Neuronal stem cell (in vitro differentiated cells): ENCODE measurements at regions not wholly inside any gene's neighbourhood (a gene's known extent, or its start where the extent isn't known, plus 50 kb on each side); places are given as distances from the start of the nearest gene placed in this dataset.

ENCODE experiments used
- DNase-seq: peaks from one replicate; pipeline ENCODE4 v3.0.0-alpha.2; 2013; ENCODE audit warnings: low spot score
- H2AFZ ChIP-seq: one replicate; pipeline ENCODE4 v1.6.1; 2013; ENCODE audit warnings: mild to moderate bottlenecking, low read length, inconsistent platforms
- H2AK5ac ChIP-seq: 2 replicates; pipeline ENCODE4 v1.6.1; 2013; ENCODE audit warnings: low read depth, mild to moderate bottlenecking, inconsistent platforms, low read length, moderate library complexity, mixed read lengths
- H2BK120ac ChIP-seq: 2 replicates; pipeline ENCODE4 v1.6.1; 2013; ENCODE audit warnings: low read depth, mild to moderate bottlenecking, inconsistent platforms, low read length, moderate library complexity, mixed read lengths
- H2BK12ac ChIP-seq: one replicate; pipeline ENCODE4 v1.6.1; 2013; ENCODE audit warnings: low read length, inconsistent platforms
- H2BK15ac ChIP-seq: 2 replicates; pipeline ENCODE4 v1.6.1; 2013; ENCODE audit warnings: mild to moderate bottlenecking, low read length, inconsistent platforms, mixed read lengths
- H2BK5ac ChIP-seq: one replicate; pipeline ENCODE4 v1.6.1; 2013; ENCODE audit warnings: inconsistent platforms, mild to moderate bottlenecking, low read length, moderate library complexity
- H3K14ac ChIP-seq: one replicate; pipeline ENCODE4 v1.6.1; 2013; ENCODE audit warnings: low read length, inconsistent platforms
- H3K18ac ChIP-seq: 2 replicates; pipeline ENCODE4 v1.6.1; 2013; ENCODE audit warnings: low read length, inconsistent platforms
- H3K23ac ChIP-seq: 2 replicates; pipeline ENCODE4 v1.6.1; 2013; ENCODE audit warnings: low read depth, mild to moderate bottlenecking, mixed read lengths, low read length, inconsistent platforms; ENCODE audit not compliant: poor library complexity
- H3K27ac ChIP-seq: replicated peaks from 3 replicates; pipeline ENCODE4 v1.5.1; 2013; ENCODE audit warnings: low read length, inconsistent platforms
- H3K27me3 ChIP-seq, 3 experiments: 2 replicates each; pipeline ENCODE4 v1.6.1; 2013; ENCODE audit warnings: low read length in 3 of 3, mild to moderate bottlenecking in 2 of 3, inconsistent platforms in 1 of 3, low read depth in 1 of 3, mixed read lengths in 1 of 3, moderate library complexity in 1 of 3; ENCODE audit not compliant: control insufficient read depth in 3 of 3, insufficient read depth in 3 of 3
- H3K36me3 ChIP-seq, 2 donors: replicated peaks in 1 of 2; 2 replicates each; pipeline ENCODE4 v1.6.1; 2013; ENCODE audit warnings: low read length in 2 of 2; ENCODE audit not compliant: control insufficient read depth in 2 of 2, insufficient read depth in 2 of 2
- H3K4ac ChIP-seq: 2 replicates; pipeline ENCODE4 v1.6.1; 2013; ENCODE audit warnings: inconsistent platforms, mild to moderate bottlenecking, low read length, moderate library complexity
- H3K4me1 ChIP-seq, 2 donors: 1 replicate in 1 of 2; 2 replicates in 1 of 2; pipeline ENCODE4 v1.6.1; 2013; ENCODE audit warnings: low read length in 2 of 2, low read depth in 1 of 2; ENCODE audit not compliant: control insufficient read depth in 2 of 2, insufficient read depth in 1 of 2
- H3K4me2 ChIP-seq: one replicate; pipeline ENCODE4 v1.6.1; 2013; ENCODE audit warnings: mild to moderate bottlenecking, low read length, inconsistent platforms; ENCODE audit not compliant: insufficient read depth, poor library complexity, severe bottlenecking
- H3K4me3 ChIP-seq, 2 donors: 2 replicates each; pipeline ENCODE4 v1.5.1; 2013; ENCODE audit warnings: low read length in 2 of 2, mild to moderate bottlenecking in 2 of 2, inconsistent platforms in 1 of 2, moderate library complexity in 1 of 2
- H3K79me1 ChIP-seq: one replicate; pipeline ENCODE4 v1.6.1; 2013; ENCODE audit warnings: low read depth, mild to moderate bottlenecking, inconsistent platforms, low read length, moderate library complexity
- H3K9ac ChIP-seq: one replicate; pipeline ENCODE4 v1.6.1; 2013; ENCODE audit warnings: mild to moderate bottlenecking, low read depth, low read length, inconsistent platforms; ENCODE audit not compliant: poor library complexity
- H3K9me3 ChIP-seq, 2 donors: replicated peaks in 1 of 2; 2 replicates each; pipeline versions ENCODE3 to v1.6.1; 2013; ENCODE audit warnings: low read length in 2 of 2, mild to moderate bottlenecking in 2 of 2, inconsistent platforms in 1 of 2, low read depth in 1 of 2, mixed read lengths in 1 of 2, moderate library complexity in 1 of 2; ENCODE audit not compliant: control insufficient read depth in 2 of 2, insufficient read depth in 1 of 2
- H4K8ac ChIP-seq: one replicate; pipeline ENCODE4 v1.6.1; 2013; ENCODE audit warnings: low read depth, mild to moderate bottlenecking, inconsistent platforms, low read length, moderate library complexity
- H4K91ac ChIP-seq: one replicate; pipeline ENCODE4 v1.6.1; 2013; ENCODE audit warnings: low read length, low read depth, mild to moderate bottlenecking, inconsistent platforms; ENCODE audit not compliant: poor library complexity
- WGBS, 2 donors: extraction: QIAGEN DNeasy Blood & Tissue Kit; methylation state at CpG; one replicate each; pipeline ENCODE4 v1.1.7; 2013; ENCODE audit warnings: missing lambda C conversion rate in 2 of 2, mixed read lengths in 1 of 2; ENCODE audit not compliant: insufficient read length in 2 of 2, insufficient replicate concordance in 1 of 2; ENCODE audit errors: extremely low coverage in 2 of 2; 5-methylcytosine and 5-hydroxymethylcytosine counted together

- no peak overlapping the region for H2AK5ac ChIP-seq
- H3K4me2 ChIP-seq = no peak overlapping the region
- no peak overlapping the region for H3K14ac ChIP-seq
- H2BK120ac ChIP-seq = no peak overlapping the region
- no peak overlapping the region for H3K27ac ChIP-seq
- H3K18ac ChIP-seq = no peak overlapping the region
- peak overlapping the region; percentile 47 for H2AFZ ChIP-seq
- no peak overlapping the region for H3K4ac ChIP-seq
- no peak for DNase-seq
- H4K91ac ChIP-seq = no peak overlapping the region
- no peaks in the 10 kb centered on the region for H3K36me3 ChIP-seq
- H2BK15ac ChIP-seq = no peak overlapping the region
- WGBS, 2 donors = no CpG with 5 or more reads among the region's 13 CpGs
- no peak overlapping the region for H2BK5ac ChIP-seq
- no peak overlapping the region for H3K4me3 ChIP-seq
- no peaks in the 10 kb centered on the region for H3K9me3 ChIP-seq
- H3K79me1 ChIP-seq = no peaks in the 10 kb centered on the region
- H3K9ac ChIP-seq = no peak overlapping the region
- H3K27me3 ChIP-seq = no peaks in the 10 kb centered on the region
- H2BK12ac ChIP-seq = no peak overlapping the region
- no peak overlapping the region for H4K8ac ChIP-seq
- no peak overlapping the region for H3K23ac ChIP-seq
- H3K4me1 ChIP-seq = peaks cover 17 to 22% of the 10 kb centered on the region in 2 donors
These were observed 400.9 kb upstream of the IRX1 start for GRCh38 chr5:3194684-3195083.

GRCh38 chr5:3194271-3194670, 401.4 kb upstream of the IRX1 start:
- H2BK120ac ChIP-seq = no peak overlapping the region
- H3K79me1 ChIP-seq = no peaks in the 10 kb centered on the region
- no peaks in the 10 kb centered on the region for H3K36me3 ChIP-seq
- WGBS, 2 donors = no CpG with 5 or more reads among the region's 7 CpGs
- DNase-seq = no peak
- H4K8ac ChIP-seq = no peak overlapping the region
- H2AFZ ChIP-seq = peak overlapping the region; percentile 9
- peaks cover 17 to 22% of the 10 kb centered on the region in 2 donors for H3K4me1 ChIP-seq
- no peak overlapping the region for H2BK15ac ChIP-seq
- no peak overlapping the region for H3K4ac ChIP-seq
- no peak overlapping the region for H3K4me2 ChIP-seq
- H2BK12ac ChIP-seq = no peak overlapping the region
- H2BK5ac ChIP-seq = no peak overlapping the region
- H3K14ac ChIP-seq = no peak overlapping the region
- no peaks in the 10 kb centered on the region for H3K27me3 ChIP-seq
- H3K18ac ChIP-seq = peak overlapping the region; percentile 31
- H3K9me3 ChIP-seq = no peaks in the 10 kb centered on the region
- no peak overlapping the region for H3K23ac ChIP-seq
- H4K91ac ChIP-seq = no peak overlapping the region
- no peak overlapping the region for H3K27ac ChIP-seq
- no peak overlapping the region for H3K4me3 ChIP-seq
- H3K9ac ChIP-seq = no peak overlapping the region
- no peak overlapping the region for H2AK5ac ChIP-seq

- Histone ChIP-seq H3K4me3 (no peak overlapping the region), H3K4me1 (peaks cover 12 to 17% of the 10 kb centered on the region in 2 donors), H3K36me3 (no peaks in the 10 kb centered on the region), H4K91ac (no peak overlapping the region), H2BK15ac (no peak overlapping the region), H4K8ac (no peak overlapping the region), H3K79me1 (no peaks in the 10 kb centered on the region), H3K23ac (no peak overlapping the region), H2BK120ac (no peak overlapping the region), H3K14ac (no peak overlapping the region), H3K27ac (no peak overlapping the region), H3K9me3 (no peaks in the 10 kb centered on the region), H2AFZ (no peak overlapping the region), H2BK12ac (no peak overlapping the region), H2BK5ac (no peak overlapping the region), H3K4me2 (no peak overlapping the region), H2AK5ac (no peak overlapping the region), H3K4ac (no peak overlapping the region), H3K27me3 (no peaks in the 10 kb centered on the region), H3K18ac (no peak overlapping the region), H3K9ac (no peak overlapping the region)
- DNase-seq = no peak
- WGBS, 2 donors = no CpG with 5 or more reads among the region's 15 CpGs
These were observed 404.0 kb upstream of the IRX1 start for GRCh38 chr5:3191585-3191984.

- Histone ChIP-seq H3K23ac (peak overlapping the region; percentile 26), H4K8ac (no peak overlapping the region), H2BK5ac (no peak overlapping the region), H3K79me1 (no peaks in the 10 kb centered on the region), H4K91ac (no peak overlapping the region), H3K9ac (no peak overlapping the region), H2AFZ (no peak overlapping the region), H2BK12ac (no peak overlapping the region), H3K4me3 (no peak overlapping the region), H3K4ac (no peak overlapping the region), H3K4me2 (no peak overlapping the region), H3K14ac (no peak overlapping the region), H2BK15ac (no peak overlapping the region), H3K4me1 (peaks cover 10 to 17% of the 10 kb centered on the region in 2 donors), H3K9me3 (no peaks in the 10 kb centered on the region), H2AK5ac (no peak overlapping the region), H3K27ac (no peak overlapping the region), H3K18ac (peak overlapping the region; percentile 39), H3K27me3 (no peaks in the 10 kb centered on the region), H2BK120ac (no peak overlapping the region), H3K36me3 (no peaks in the 10 kb centered on the region)
- WGBS, 2 donors = no CpG with 5 or more reads among the region's 10 CpGs
- no peak for DNase-seq
These were observed 404.7 kb upstream of the IRX1 start for GRCh38 chr5:3190930-3191329.
